Common myeloid progenitor, CD34-positive (primary cell): ENCODE measurements at regions not wholly inside any gene's neighbourhood (a gene's known extent, or its start where the extent isn't known, plus 50 kb on each side); places are given as distances from the start of the nearest gene placed in this dataset.

ENCODE experiments used
- CTCF ChIA-PET: fragments of 350-600 bp; sonication (Branson Sonifier 250); formaldehyde crosslinking; loops from one replicate; lab custom pipeline; 2021; ENCODE audit warnings: antibody characterized with exemption; lab: Charles Lee
- POLR2A ChIA-PET: fragments of 350-600 bp; sonication (Branson Sonifier 250); formaldehyde crosslinking; loops from one replicate; lab custom pipeline; 2021; ENCODE audit warnings: antibody characterized with exemption; lab: Charles Lee
- DNase-seq, 3 donors: peaks; one replicate each; pipeline versions ENCODE4 v3.0.0 to v3.0.0-alpha.2; 2013
- H3K27ac ChIP-seq, 2 experiments: 1 replicate in 1 of 2; 2 replicates in 1 of 2; pipeline ENCODE4 v1.7.0; 2013; ENCODE audit warnings: inconsistent platforms in 2 of 2, low read length in 2 of 2, mild to moderate bottlenecking in 2 of 2, low read depth in 1 of 2, moderate library complexity in 1 of 2; ENCODE audit not compliant: severe bottlenecking in 2 of 2, insufficient read depth in 1 of 2, poor library complexity in 1 of 2
- H3K27me3 ChIP-seq, 5 experiments: replicated peaks in 2 of 5; 1 replicate in 3 of 5; 2 replicates in 2 of 5; pipeline versions ENCODE4 v1.6.1 to v1.7.0; 2013; ENCODE audit warnings: low read length in 4 of 5, mild to moderate bottlenecking in 2 of 5, moderate library complexity in 2 of 5, inconsistent platforms in 1 of 5; ENCODE audit not compliant: insufficient read depth in 5 of 5, control insufficient read depth in 4 of 5
- H3K36me3 ChIP-seq, 4 experiments: 1 replicate in 2 of 4; 2 replicates in 2 of 4; pipeline versions ENCODE4 v1.6.1 to v1.7.0; 2013; ENCODE audit warnings: low read length in 3 of 4, control low read depth in 1 of 4, mild to moderate bottlenecking in 1 of 4; ENCODE audit not compliant: control insufficient read depth in 4 of 4, insufficient read depth in 4 of 4
- H3K4me1 ChIP-seq, 4 experiments: 1 replicate in 3 of 4; 2 replicates in 1 of 4; pipeline versions ENCODE4 v1.6.1 to v1.7.1; 2013; ENCODE audit warnings: low read length in 3 of 4, mild to moderate bottlenecking in 3 of 4, control low read depth in 1 of 4, inconsistent platforms in 1 of 4, moderate library complexity in 1 of 4; ENCODE audit not compliant: control insufficient read depth in 4 of 4, insufficient read depth in 4 of 4; ENCODE audit errors: control extremely low read depth in 1 of 4
- H3K4me3 ChIP-seq, 7 experiments: 1 replicate in 4 of 7; 2 replicates in 3 of 7; pipeline versions ENCODE4 v1.5.1 to v1.7.0; 2013; ENCODE audit warnings: mild to moderate bottlenecking in 7 of 7, low read length in 6 of 7, moderate library complexity in 6 of 7, inconsistent platforms in 2 of 7, low read depth in 2 of 7, control low read depth in 1 of 7; ENCODE audit not compliant: insufficient read depth in 4 of 7, control insufficient read depth in 1 of 7; ENCODE audit errors: extremely low read depth in 1 of 7
- H3K9me3 ChIP-seq, 5 experiments: 1 replicate in 4 of 5; 2 replicates in 1 of 5; pipeline versions ENCODE4 v1.6.1 to v1.7.1; 2013; ENCODE audit warnings: low read length in 4 of 5, mild to moderate bottlenecking in 2 of 5, inconsistent platforms in 1 of 5, low read depth in 1 of 5, moderate library complexity in 1 of 5; ENCODE audit not compliant: control insufficient read depth in 4 of 5, insufficient read depth in 2 of 5; ENCODE audit errors: control extremely low read depth in 1 of 5
- WGBS: methylation state at CpG from one replicate; pipeline ENCODE4 v1.1.5; 2013; ENCODE audit not compliant: insufficient coverage; 5-methylcytosine and 5-hydroxymethylcytosine counted together

- H3K27me3 ChIP-seq, result peaks cover 0 to 2% (median 0%) of the 10 kb centered on the region in 5 experiments
- no peaks in the 10 kb centered on the region for H3K36me3 ChIP-seq
- CTCF ChIA-PET, result no interaction called here
- no peak overlapping the region for H3K4me3 ChIP-seq
- POLR2A ChIA-PET, result no interaction called here
- no peak for DNase-seq
- H3K4me1 ChIP-seq, result no peaks in the 10 kb centered on the region
- no peaks in the 10 kb centered on the region for H3K9me3 ChIP-seq
- 98% methylated on average over 3 of the region's 3 CpGs for WGBS
- no peak overlapping the region for H3K27ac ChIP-seq
These were observed 242.6 kb downstream of the DOK5 start for GRCh38 chr20:54717983-54718382.

GRCh38 chr20:54716790-54717189, 241.4 kb downstream of the DOK5 start:
- Histone ChIP-seq H3K36me3 (no peaks in the 10 kb centered on the region), H3K9me3 (no peaks in the 10 kb centered on the region), H3K27ac (no peak overlapping the region), H3K27me3 (peaks cover 0 to 2% (median 0%) of the 10 kb centered on the region in 5 experiments), H3K4me3 (no peak overlapping the region), H3K4me1 (no peaks in the 10 kb centered on the region)
- ChIA-PET POLR2A (no interaction called here), CTCF (no interaction called here)
- no peak for DNase-seq

- DNase-seq, result no peak
- Histone ChIP-seq H3K4me3 (no peak overlapping the region), H3K9me3 (no peaks in the 10 kb centered on the region), H3K27me3 (peaks cover 0 to 2% (median 0%) of the 10 kb centered on the region in 5 experiments), H3K36me3 (no peaks in the 10 kb centered on the region), H3K27ac (no peak overlapping the region), H3K4me1 (no peaks in the 10 kb centered on the region)
- 94% methylated on average over 4 of the region's 5 CpGs for WGBS
- ChIA-PET POLR2A (no interaction called here), CTCF (no interaction called here)
These were observed 240.9 kb downstream of the DOK5 start for GRCh38 chr20:54716174-54716747.

- H3K4me3 ChIP-seq, result no peak overlapping the region
- H3K27me3 ChIP-seq, result peaks cover 0 to 2% (median 0%) of the 10 kb centered on the region in 5 experiments
- no peak overlapping the region for H3K27ac ChIP-seq
- no peaks in the 10 kb centered on the region for H3K4me1 ChIP-seq
- DNase-seq, result no peak
- WGBS, result 79% methylated on average over 2 of the region's 3 CpGs
- no peaks in the 10 kb centered on the region for H3K9me3 ChIP-seq
- H3K36me3 ChIP-seq, result no peaks in the 10 kb centered on the region
- CTCF ChIA-PET, result no interaction called here
- POLR2A ChIA-PET, result no interaction called here
These were observed 239.4 kb downstream of the DOK5 start for GRCh38 chr20:54714817-54715216.

GRCh38 chr20:54713727-54714126, 238.3 kb downstream of the DOK5 start:
- 94% methylated on average over 3 of the region's 4 CpGs for WGBS
- Histone ChIP-seq H3K27ac (no peak overlapping the region), H3K9me3 (no peaks in the 10 kb centered on the region), H3K27me3 (peaks cover 0 to 2% (median 0%) of the 10 kb centered on the region in 5 experiments), H3K4me1 (no peaks in the 10 kb centered on the region), H3K4me3 (no peak overlapping the region), H3K36me3 (no peaks in the 10 kb centered on the region)
- CTCF ChIA-PET, result no interaction called here
- POLR2A ChIA-PET, result no interaction called here
- no peak for DNase-seq

- H3K4me3 ChIP-seq, result no peak overlapping the region
- no peaks in the 10 kb centered on the region for H3K36me3 ChIP-seq
- DNase-seq, result no peak
- no peaks in the 10 kb centered on the region for H3K9me3 ChIP-seq
- CTCF ChIA-PET, result no interaction called here
- WGBS, result no CpG with 5 or more reads among the region's 4 CpGs
- H3K4me1 ChIP-seq, result no peaks in the 10 kb centered on the region
- no peak overlapping the region for H3K27ac ChIP-seq
- POLR2A ChIA-PET, result no interaction called here
- peaks cover 0 to 2% (median 0%) of the 10 kb centered on the region in 5 experiments for H3K27me3 ChIP-seq
These were observed 235.7 kb downstream of the DOK5 start for GRCh38 chr20:54711071-54711470.

- Histone ChIP-seq H3K4me1 (no peaks in the 10 kb centered on the region), H3K27me3 (peaks cover 0 to 2% (median 0%) of the 10 kb centered on the region in 5 experiments), H3K9me3 (no peaks in the 10 kb centered on the region), H3K27ac (no peak overlapping the region), H3K36me3 (no peaks in the 10 kb centered on the region), H3K4me3 (no peak overlapping the region)
- no peak for DNase-seq
- ChIA-PET CTCF (no interaction called here), POLR2A (no interaction called here)
- 100% methylated on average over 1 of the region's 2 CpGs for WGBS
These were observed 234.9 kb downstream of the DOK5 start for GRCh38 chr20:54710341-54710740.
